HEK293 (cell line): ENCODE measurements at regions not wholly inside any gene's neighbourhood (a gene's known extent, or its start where the extent isn't known, plus 50 kb on each side); places are given as distances from the start of the nearest gene placed in this dataset.

Source experiments
- CTCF ChIA-PET: fragments of 350-600 bp; formaldehyde crosslinking; extraction: SDS; loops from one replicate; lab custom pipeline; 2021; ENCODE audit warnings: antibody characterized with exemption; lab: Yijun Ruan, JAX
- POLR2A ChIA-PET: fragments of 300-600 bp; formaldehyde crosslinking; extraction: SDS; loops from one replicate; lab custom pipeline; 2020; ENCODE audit warnings: antibody characterized with exemption, inconsistent platforms; lab: Yijun Ruan, JAX
- H3K27ac ChIP-seq: fragments of 200-500 bp; sonication (Bioruptor generic); 2 replicates; pipeline ENCODE4 v1.5.1; 2014; ENCODE audit warnings: low read depth, low read length, control low read depth, inconsistent platforms; ENCODE audit errors: extremely low read depth
- H3K36me3 ChIP-seq, 2 experiments: fragments of 200-500 bp in 1 of 2; sonication (Bioruptor generic) in 1 of 2; 1 replicate in 1 of 2; 2 replicates in 1 of 2; pipeline ENCODE4 v1.5.1; 2014 to 2017; ENCODE audit warnings: inconsistent platforms in 2 of 2, low read length in 2 of 2; ENCODE audit not compliant: control insufficient read depth in 2 of 2, insufficient read depth in 1 of 2
- H3K4me1 ChIP-seq: fragments of 200-500 bp; sonication (Bioruptor generic); 2 replicates; pipeline ENCODE4 v1.5.1; 2014; ENCODE audit warnings: mild to moderate bottlenecking, low read length, inconsistent platforms; ENCODE audit not compliant: control insufficient read depth, insufficient read depth
- H3K4me3 ChIP-seq: 2 replicates; pipeline ENCODE4 v1.5.1; 2011; ENCODE audit warnings: low read depth, mild to moderate bottlenecking, control low read depth, low read length, moderate library complexity
- H3K9me3 ChIP-seq: fragments of 200-500 bp; sonication (Bioruptor generic); 2 replicates; pipeline ENCODE4 v1.5.1; 2014; ENCODE audit warnings: low read depth, low read length, inconsistent platforms; ENCODE audit not compliant: control insufficient read depth, insufficient read depth
- GLI2 ChIP-seq: fragments of 450-650 bp; formaldehyde crosslinking; IDR thresholded peaks from 2 replicates; pipeline ENCODE4; 2017; ENCODE audit warnings: missing biosample characterization, missing genetic modification characterization, low read depth, borderline replicate concordance
- KLF16 ChIP-seq: fragments of 450-650 bp; formaldehyde crosslinking; IDR thresholded peaks from 2 replicates; pipeline ENCODE4 v1.5.1; 2017; ENCODE audit warnings: missing biosample characterization, missing genetic modification characterization
- REPIN1 ChIP-seq: fragments of 450-650 bp; formaldehyde crosslinking; IDR thresholded peaks from 2 replicates; pipeline ENCODE4 v1.5.1; 2017; ENCODE audit warnings: missing biosample characterization, missing genetic modification characterization, low read depth
- SCRT1 ChIP-seq: fragments of 450-650 bp; formaldehyde crosslinking; IDR thresholded peaks from 2 replicates; pipeline ENCODE4 v1.5.1; 2016; ENCODE audit warnings: missing biosample characterization, missing genetic modification characterization, borderline replicate concordance
- TRIM28 ChIP-seq: IDR thresholded peaks from 2 replicates; pipeline ENCODE4 v1.6.1; 2011; ENCODE audit warnings: low read length, control low read depth, borderline replicate concordance
- ZBTB1 ChIP-seq: fragments of 450-650 bp; formaldehyde crosslinking; IDR thresholded peaks from 2 replicates; pipeline ENCODE4 v1.5.1; 2016; ENCODE audit warnings: missing biosample characterization, missing genetic modification characterization
- ZBTB20 ChIP-seq: fragments of 450-650 bp; formaldehyde crosslinking; IDR thresholded peaks from 2 replicates; pipeline ENCODE4 v1.5.1; 2016; ENCODE audit warnings: missing biosample characterization, missing genetic modification characterization
- ZNF184 ChIP-seq: fragments of 450-650 bp; IDR thresholded peaks from 2 replicates; pipeline ENCODE4 v1.5.1; 2018; ENCODE audit warnings: missing biosample characterization, mild to moderate bottlenecking, missing genetic modification characterization
- ZNF248 ChIP-seq: fragments of 450-650 bp; formaldehyde crosslinking; IDR thresholded peaks from 2 replicates; pipeline ENCODE4 v1.5.1; 2017; ENCODE audit warnings: missing biosample characterization, missing genetic modification characterization
- ZNF266 ChIP-seq: fragments of 450-650 bp; formaldehyde crosslinking; IDR thresholded peaks from 2 replicates; pipeline ENCODE4 v1.5.1; 2016; ENCODE audit warnings: missing biosample characterization, missing genetic modification characterization, low read depth
- ZNF341 ChIP-seq: fragments of 450-650 bp; formaldehyde crosslinking; IDR thresholded peaks from 2 replicates; pipeline ENCODE4; 2016; ENCODE audit warnings: low read depth, missing biosample characterization, missing genetic modification characterization
- ZNF391 ChIP-seq: fragments of 450-650 bp; formaldehyde crosslinking; IDR thresholded peaks from 2 replicates; pipeline ENCODE4 v1.5.1; 2016; ENCODE audit warnings: low read depth, missing biosample characterization, missing genetic modification characterization, borderline replicate concordance
- ZNF404 ChIP-seq: fragments of 450-650 bp; formaldehyde crosslinking; IDR thresholded peaks from 2 replicates; pipeline ENCODE4 v1.5.1; 2017; ENCODE audit warnings: missing biosample characterization, missing genetic modification characterization
- ZNF48 ChIP-seq: fragments of 450-650 bp; formaldehyde crosslinking; IDR thresholded peaks from 2 replicates; pipeline ENCODE4 v1.5.1; 2016; ENCODE audit warnings: missing biosample characterization, missing genetic modification characterization
- ZNF501 ChIP-seq: fragments of 450-650 bp; formaldehyde crosslinking; IDR thresholded peaks from 2 replicates; pipeline ENCODE4 v1.5.1; 2016; ENCODE audit warnings: missing biosample characterization, missing genetic modification characterization
- ZNF530 ChIP-seq: fragments of 450-650 bp; formaldehyde crosslinking; IDR thresholded peaks from 2 replicates; pipeline ENCODE4 v1.5.1; 2016; ENCODE audit warnings: low read depth, missing biosample characterization, missing genetic modification characterization
- ZNF548 ChIP-seq: fragments of 450-650 bp; formaldehyde crosslinking; IDR thresholded peaks from 2 replicates; pipeline ENCODE4 v1.5.1; 2016; ENCODE audit warnings: missing biosample characterization, missing genetic modification characterization
- ZNF596 ChIP-seq: fragments of 450-650 bp; IDR thresholded peaks from 2 replicates; pipeline ENCODE4 v1.5.0; 2018; ENCODE audit warnings: missing biosample characterization, mild to moderate bottlenecking, missing genetic modification characterization, moderate library complexity
- ZNF707 ChIP-seq: fragments of 450-650 bp; formaldehyde crosslinking; IDR thresholded peaks from 2 replicates; pipeline ENCODE4 v1.5.1; 2016; ENCODE audit warnings: missing biosample characterization, missing genetic modification characterization
- ZNF843 ChIP-seq: fragments of 450-650 bp; formaldehyde crosslinking; IDR thresholded peaks from 2 replicates; pipeline ENCODE4 v1.5.1; 2016; ENCODE audit warnings: missing biosample characterization, missing genetic modification characterization
- ZSCAN16 ChIP-seq: fragments of 450-650 bp; formaldehyde crosslinking; IDR thresholded peaks from 2 replicates; pipeline ENCODE4 v1.5.1; 2016; ENCODE audit warnings: missing biosample characterization, missing genetic modification characterization
- ZSCAN23 ChIP-seq: fragments of 450-650 bp; formaldehyde crosslinking; IDR thresholded peaks from 2 replicates; pipeline ENCODE4 v1.5.1; 2016; ENCODE audit warnings: missing biosample characterization, missing genetic modification characterization
- TF ChIP-seq, protein P1 (sequence below): fragments of 450-650 bp; formaldehyde crosslinking; IDR thresholded peaks from 2 replicates; pipeline ENCODE4 v1.5.1; 2016; ENCODE audit warnings: missing biosample characterization, missing genetic modification characterization
- TF ChIP-seq, protein P2 (sequence below): fragments of 450-650 bp; formaldehyde crosslinking; IDR thresholded peaks from 2 replicates; pipeline ENCODE4 v1.5.1; 2016; ENCODE audit warnings: missing biosample characterization, missing genetic modification characterization
- TF ChIP-seq, protein P3 (sequence below): fragments of 450-650 bp; formaldehyde crosslinking; IDR thresholded peaks from 2 replicates; pipeline ENCODE4 v1.5.1; 2017; ENCODE audit warnings: missing biosample characterization, missing genetic modification characterization
- TF ChIP-seq, protein P4 (sequence below): fragments of 450-650 bp; formaldehyde crosslinking; IDR thresholded peaks from 2 replicates; pipeline ENCODE4 v1.5.1; 2016; ENCODE audit warnings: missing biosample characterization, missing genetic modification characterization

DNA sequence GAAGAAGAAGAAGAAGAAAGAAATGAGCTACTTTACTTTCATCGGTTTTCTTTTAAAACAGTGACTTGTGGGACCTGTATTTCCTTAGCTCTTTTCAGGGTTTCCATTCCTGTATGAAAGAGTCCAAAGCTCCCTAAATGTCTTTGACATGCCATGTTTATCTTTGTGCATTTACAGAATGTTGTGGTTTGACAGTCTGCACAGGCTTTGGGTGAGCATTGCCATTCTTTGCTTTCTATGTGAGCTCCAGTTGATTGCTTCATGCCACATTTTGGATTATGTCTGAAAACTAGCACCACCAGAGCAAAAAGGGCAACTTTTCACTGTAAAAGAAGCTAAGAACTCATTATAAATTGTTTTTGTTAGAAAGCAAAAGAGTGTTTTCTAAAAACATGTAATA is 733.4 kb downstream of the TLE4 start:
- POLR2A ChIA-PET: no interaction called here
- Histone ChIP-seq H3K27ac (no peak overlapping the region), H3K4me3 (no peak overlapping the region), H3K9me3 (no peaks in the 10 kb centered on the region), H3K4me1 (no peaks in the 10 kb centered on the region), H3K36me3 (no peaks in the 10 kb centered on the region)
- TF ChIP-seq ZNF266 (tag by site-specific recombination) (no peak), GLI2 (no peak)
- TF ChIP-seq, protein P1, sequence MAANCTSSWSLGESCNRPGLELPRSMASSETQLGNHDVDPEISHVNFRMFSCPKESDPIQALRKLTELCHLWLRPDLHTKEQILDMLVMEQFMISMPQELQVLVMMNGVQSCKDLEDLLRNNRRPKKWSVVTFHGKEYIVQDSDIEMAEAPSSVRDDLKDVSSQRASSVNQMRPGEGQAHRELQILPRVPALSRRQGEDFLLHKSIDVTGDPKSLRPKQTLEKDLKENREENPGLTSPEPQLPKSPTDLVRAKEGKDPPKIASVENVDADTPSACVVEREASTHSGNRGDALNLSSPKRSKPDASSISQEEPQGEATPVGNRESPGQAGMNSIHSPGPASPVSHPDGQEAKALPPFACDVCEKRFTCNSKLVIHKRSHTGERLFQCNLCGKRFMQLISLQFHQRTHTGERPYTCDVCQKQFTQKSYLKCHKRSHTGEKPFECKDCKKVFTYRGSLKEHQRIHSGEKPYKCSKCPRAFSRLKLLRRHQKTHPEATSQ: no peak
- TF ChIP-seq, all 188 proteins: peak for 0
- CTCF ChIA-PET: no interaction called here

DNA sequence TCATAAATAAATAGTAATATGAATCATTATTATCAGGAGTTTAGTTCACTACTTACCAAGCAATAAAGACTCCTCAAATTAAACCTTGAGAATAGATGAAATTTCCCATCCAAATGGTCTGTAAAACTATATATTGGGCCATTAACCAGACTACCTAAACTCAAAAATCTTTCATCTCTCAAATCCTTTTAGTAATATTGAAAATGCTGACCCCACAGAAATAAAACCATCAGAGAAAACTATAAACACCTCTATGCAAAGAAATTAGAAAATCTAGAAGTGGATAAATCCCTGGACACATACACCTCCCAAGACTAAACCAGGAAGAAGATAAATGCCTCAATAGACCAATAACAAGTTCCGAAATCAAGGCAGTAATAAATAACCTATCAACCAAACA is 723.2 kb downstream of the TLE4 start:
- POLR2A ChIA-PET: no interaction called here
- TF ChIP-seq SCRT1 (no peak), ZSCAN23 (no peak), ZNF48 (tag by site-specific recombination) (no peak), ZNF548 (tag by site-specific recombination) (no peak), ZNF404 (tag by site-specific recombination) (no peak), ZNF707 (tag by site-specific recombination) (no peak), ZNF184 (tag by site-specific recombination) (no peak), ZNF391 (tag by site-specific recombination) (no peak)
- TF ChIP-seq, protein P2, sequence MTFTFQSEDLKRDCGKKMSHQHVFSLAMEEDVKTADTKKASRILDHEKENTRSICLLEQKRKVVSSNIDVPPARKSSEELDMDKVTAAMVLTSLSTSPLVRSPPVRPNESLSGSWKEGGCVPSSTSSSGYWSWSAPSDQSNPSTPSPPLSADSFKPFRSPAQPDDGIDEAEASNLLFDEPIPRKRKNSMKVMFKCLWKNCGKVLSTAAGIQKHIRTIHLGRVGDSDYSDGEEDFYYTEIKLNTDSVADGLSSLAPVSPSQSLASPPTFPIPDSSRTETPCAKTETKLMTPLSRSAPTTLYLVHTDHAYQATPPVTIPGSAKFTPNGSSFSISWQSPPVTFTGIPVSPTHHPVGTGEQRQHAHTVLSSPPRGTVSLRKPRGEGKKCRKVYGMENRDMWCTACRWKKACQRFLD: no peak
- CTCF ChIA-PET: interaction anchor here (1.0 kb wide), 1 partner anchor 9 kb away, joined by 3 read pairs; no protein-coding TSS in a partner anchor
- Histone ChIP-seq H3K4me1 (no peaks in the 10 kb centered on the region), H3K4me3 (no peak overlapping the region), H3K36me3 (no peaks in the 10 kb centered on the region), H3K27ac (no peak overlapping the region), H3K9me3 (no peaks in the 10 kb centered on the region)

DNA sequence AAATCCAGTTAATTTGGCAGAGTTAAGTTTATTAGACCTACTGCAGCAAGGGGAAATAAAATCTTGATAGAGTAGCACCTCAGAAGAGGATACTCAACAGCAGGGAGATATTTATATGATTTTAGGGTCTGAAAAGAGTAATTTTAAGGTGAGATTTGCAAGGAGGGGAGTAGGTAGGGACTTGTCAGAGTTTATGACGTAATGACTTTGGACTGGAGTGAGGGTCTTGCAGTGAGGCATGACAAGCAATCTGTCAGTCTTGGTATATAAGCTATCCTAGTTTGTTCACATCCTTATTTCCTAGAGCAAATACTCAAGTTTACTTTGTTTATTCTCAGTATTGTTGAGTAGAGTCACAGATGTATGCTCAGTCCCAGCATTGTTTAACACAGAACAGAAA is 722.6 kb downstream of the TLE4 start:
- Histone ChIP-seq H3K36me3 (no peaks in the 10 kb centered on the region), H3K4me1 (no peaks in the 10 kb centered on the region), H3K4me3 (no peak overlapping the region), H3K27ac (no peak overlapping the region), H3K9me3 (no peaks in the 10 kb centered on the region)
- ChIA-PET CTCF (interaction anchor here (1.0 kb wide), 1 partner anchor 9 kb away, joined by 3 read pairs; no protein-coding TSS in a partner anchor), POLR2A (no interaction called here)
- TF ChIP-seq ZBTB20: no peak
- TF ChIP-seq ZNF341 (tag by site-specific recombination): no peak
- TF ChIP-seq ZNF248 (tag by site-specific recombination): no peak
- no peak for TF ChIP-seq REPIN1 (tag by site-specific recombination)
- no peak for TF ChIP-seq ZNF530
- TF ChIP-seq ZSCAN16 (tag by site-specific recombination): no peak
- no peak for TF ChIP-seq ZNF843
- no peak for TF ChIP-seq ZNF596 (tag by site-specific recombination)
- TF ChIP-seq ZBTB1: no peak
- TF ChIP-seq, protein P3, sequence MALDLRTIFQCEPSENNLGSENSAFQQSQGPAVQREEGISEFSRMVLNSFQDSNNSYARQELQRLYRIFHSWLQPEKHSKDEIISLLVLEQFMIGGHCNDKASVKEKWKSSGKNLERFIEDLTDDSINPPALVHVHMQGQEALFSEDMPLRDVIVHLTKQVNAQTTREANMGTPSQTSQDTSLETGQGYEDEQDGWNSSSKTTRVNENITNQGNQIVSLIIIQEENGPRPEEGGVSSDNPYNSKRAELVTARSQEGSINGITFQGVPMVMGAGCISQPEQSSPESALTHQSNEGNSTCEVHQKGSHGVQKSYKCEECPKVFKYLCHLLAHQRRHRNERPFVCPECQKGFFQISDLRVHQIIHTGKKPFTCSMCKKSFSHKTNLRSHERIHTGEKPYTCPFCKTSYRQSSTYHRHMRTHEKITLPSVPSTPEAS: no peak
- TF ChIP-seq ZNF501 (tag by site-specific recombination): no peak
- TF ChIP-seq TRIM28: no peak
- no peak for TF ChIP-seq KLF16 (tag by site-specific recombination)
- TF ChIP-seq, protein P4, sequence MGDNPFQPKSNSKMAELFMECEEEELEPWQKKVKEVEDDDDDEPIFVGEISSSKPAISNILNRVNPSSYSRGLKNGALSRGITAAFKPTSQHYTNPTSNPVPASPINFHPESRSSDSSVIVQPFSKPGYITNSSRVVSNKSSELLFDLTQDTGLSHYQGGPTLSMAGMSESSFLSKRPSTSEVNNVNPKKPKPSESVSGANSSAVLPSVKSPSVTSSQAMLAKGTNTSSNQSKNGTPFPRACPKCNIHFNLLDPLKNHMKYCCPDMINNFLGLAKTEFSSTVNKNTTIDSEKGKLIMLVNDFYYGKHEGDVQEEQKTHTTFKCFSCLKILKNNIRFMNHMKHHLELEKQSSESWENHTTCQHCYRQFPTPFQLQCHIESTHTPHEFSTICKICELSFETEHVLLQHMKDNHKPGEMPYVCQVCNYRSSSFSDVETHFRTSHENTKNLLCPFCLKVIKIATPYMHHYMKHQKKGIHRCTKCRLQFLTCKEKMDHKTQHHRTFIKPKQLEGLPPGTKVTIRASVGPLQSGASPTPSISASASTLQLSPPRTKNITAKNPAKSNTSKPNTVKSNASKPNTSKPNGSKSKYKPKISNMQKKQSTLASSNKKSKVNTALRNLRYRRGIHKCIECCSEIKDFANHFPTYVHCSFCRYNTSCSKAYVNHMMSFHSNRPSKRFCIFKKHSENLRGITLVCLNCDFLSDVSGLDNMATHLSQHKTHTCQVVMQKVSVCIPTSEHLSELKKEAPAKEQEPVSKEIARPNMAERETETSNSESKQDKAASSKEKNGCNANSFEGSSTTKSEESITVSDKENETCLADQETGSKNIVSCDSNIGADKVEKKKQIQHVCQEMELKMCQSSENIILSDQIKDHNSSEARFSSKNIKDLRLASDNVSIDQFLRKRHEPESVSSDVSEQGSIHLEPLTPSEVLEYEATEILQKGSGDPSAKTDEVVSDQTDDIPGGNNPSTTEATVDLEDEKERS (tag by site-specific recombination): no peak
